Mesendoderm (in vitro differentiated cells): ENCODE measurements at regions not wholly inside any gene's neighbourhood (a gene's known extent, or its start where the extent isn't known, plus 50 kb on each side); places are given as distances from the start of the nearest gene placed in this dataset.

Experiments
- DNase-seq: peaks from one replicate; pipeline ENCODE4 v3.0.0; 2013
- H2AK5ac ChIP-seq: 2 replicates; pipeline ENCODE4 v1.6.1; 2013; ENCODE audit warnings: low read length, inconsistent platforms
- H2BK120ac ChIP-seq: 2 replicates; pipeline ENCODE4 v1.6.1; 2013; ENCODE audit warnings: low read depth, mild to moderate bottlenecking, low read length, moderate library complexity, mixed read lengths
- H2BK15ac ChIP-seq: replicated peaks from 2 replicates; pipeline ENCODE4 v1.6.1; 2013; ENCODE audit warnings: low read depth, mild to moderate bottlenecking, moderate library complexity
- H2BK5ac ChIP-seq: 2 replicates; pipeline ENCODE4 v1.6.1; 2013; ENCODE audit warnings: low read length, inconsistent platforms
- H3K18ac ChIP-seq: 2 replicates; pipeline ENCODE4 v1.6.1; 2013; ENCODE audit warnings: mild to moderate bottlenecking, low read length, mixed read lengths
- H3K23ac ChIP-seq: one replicate; pipeline ENCODE4 v1.6.1; 2013; ENCODE audit warnings: low read length
- H3K27ac ChIP-seq: 2 replicates; pipeline ENCODE4 v1.5.1; 2013; ENCODE audit warnings: low read depth, mild to moderate bottlenecking, inconsistent platforms, low read length, moderate library complexity
- H3K27me3 ChIP-seq: 2 replicates; pipeline ENCODE4 v1.6.1; 2013; ENCODE audit warnings: low read length, control low read depth, mild to moderate bottlenecking, inconsistent platforms; ENCODE audit not compliant: insufficient read depth, poor library complexity
- H3K36me3 ChIP-seq: 2 replicates; pipeline ENCODE4 v1.6.1; 2013; ENCODE audit warnings: low read length, inconsistent platforms; ENCODE audit not compliant: control insufficient read depth, insufficient read depth
- H3K4ac ChIP-seq: one replicate; pipeline ENCODE4 v1.6.1; 2013; ENCODE audit warnings: low read depth, mild to moderate bottlenecking, low read length, moderate library complexity
- H3K4me1 ChIP-seq: 2 replicates; pipeline ENCODE4 v1.6.1; 2013; ENCODE audit warnings: low read depth, low read length, inconsistent platforms; ENCODE audit not compliant: control insufficient read depth
- H3K4me2 ChIP-seq: 2 replicates; pipeline ENCODE4 v1.6.1; 2013; ENCODE audit warnings: low read length
- H3K4me3 ChIP-seq: 2 replicates; pipeline ENCODE4 v1.5.1; 2013; ENCODE audit warnings: mild to moderate bottlenecking, low read length
- H3K56ac ChIP-seq: one replicate; pipeline ENCODE4 v1.6.1; 2013; ENCODE audit warnings: low read length
- H3K79me1 ChIP-seq: 2 replicates; pipeline ENCODE4 v1.6.1; 2013; ENCODE audit warnings: low read length, inconsistent platforms
- H3K79me2 ChIP-seq: 2 replicates; pipeline ENCODE4 v1.6.1; 2013; ENCODE audit warnings: mild to moderate bottlenecking, low read length; ENCODE audit not compliant: control insufficient read depth, insufficient read depth
- H3K9ac ChIP-seq: 2 replicates; pipeline ENCODE4 v1.6.1; 2013; ENCODE audit warnings: low read length, inconsistent platforms
- H4K5ac ChIP-seq: one replicate; pipeline ENCODE4 v1.6.1; 2013; ENCODE audit warnings: low read length
- H4K8ac ChIP-seq: one replicate; pipeline ENCODE4 v1.6.1; 2013; ENCODE audit warnings: low read depth, mild to moderate bottlenecking, control low read depth, low read length, moderate library complexity
- WGBS: extraction: QIAGEN DNeasy Blood & Tissue Kit; methylation state at CpG from one replicate; pipeline ENCODE4 v1.1.7; 2013; ENCODE audit warnings: low lambda C conversion rate, missing lambda C conversion rate; ENCODE audit not compliant: insufficient coverage; ENCODE audit errors: extremely low coverage; 5-methylcytosine and 5-hydroxymethylcytosine counted together

DNA sequence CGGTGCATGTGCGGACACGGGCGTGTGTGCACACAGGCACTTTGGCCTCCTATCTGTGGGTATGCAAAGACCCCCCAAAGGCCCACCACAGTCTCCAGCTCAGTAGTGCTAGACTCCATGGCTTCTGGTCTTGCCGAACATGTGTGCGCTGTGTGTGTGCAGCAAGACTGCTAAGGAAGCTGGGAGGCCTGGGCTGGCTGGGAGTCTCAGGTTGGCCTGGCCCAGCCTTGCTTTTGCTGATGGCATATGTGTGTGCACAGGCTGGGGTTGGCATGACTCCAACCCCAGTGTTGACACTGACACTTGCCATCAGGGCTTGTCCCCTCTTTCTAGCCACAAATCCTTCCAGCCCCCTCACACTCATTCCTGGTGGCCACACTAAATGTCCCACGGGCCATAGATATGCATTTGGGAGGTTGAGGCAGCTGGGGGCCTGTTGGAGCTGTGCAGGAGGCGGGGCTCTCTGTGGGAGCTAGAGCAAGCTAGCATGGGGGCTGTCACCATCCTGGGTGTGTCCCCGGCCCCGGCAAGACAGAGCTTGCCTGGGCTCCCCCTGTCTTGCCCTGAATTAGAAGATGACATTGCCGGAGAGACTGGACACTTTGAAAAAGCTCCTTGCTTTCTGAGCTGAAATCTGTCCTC lies 60.9 kb upstream of the NECTIN1 start:
- DNase-seq: no peak
- no peak overlapping the region for H2BK5ac ChIP-seq
- H3K79me2 ChIP-seq: no peaks in the 10 kb centered on the region
- H4K8ac ChIP-seq: no peak overlapping the region
- H3K9ac ChIP-seq: no peak overlapping the region
- no peak overlapping the region for H2AK5ac ChIP-seq
- H2BK15ac ChIP-seq: no peak overlapping the region
- no peak overlapping the region for H3K56ac ChIP-seq
- peaks cover 17% of the 10 kb centered on the region for H3K4me1 ChIP-seq
- no peak overlapping the region for H3K18ac ChIP-seq
- H3K23ac ChIP-seq: no peak overlapping the region
- no peaks in the 10 kb centered on the region for H3K27me3 ChIP-seq
- no peak overlapping the region for H3K4me2 ChIP-seq
- no peak overlapping the region for H2BK120ac ChIP-seq
- no peak overlapping the region for H3K4ac ChIP-seq
- WGBS: no CpG with 5 or more reads among the region's 11 CpGs
- no peak overlapping the region for H3K27ac ChIP-seq
- H3K4me3 ChIP-seq: no peak overlapping the region
- no peaks in the 10 kb centered on the region for H3K79me1 ChIP-seq
- H3K36me3 ChIP-seq: no peaks in the 10 kb centered on the region
- no peak overlapping the region for H4K5ac ChIP-seq

DNA sequence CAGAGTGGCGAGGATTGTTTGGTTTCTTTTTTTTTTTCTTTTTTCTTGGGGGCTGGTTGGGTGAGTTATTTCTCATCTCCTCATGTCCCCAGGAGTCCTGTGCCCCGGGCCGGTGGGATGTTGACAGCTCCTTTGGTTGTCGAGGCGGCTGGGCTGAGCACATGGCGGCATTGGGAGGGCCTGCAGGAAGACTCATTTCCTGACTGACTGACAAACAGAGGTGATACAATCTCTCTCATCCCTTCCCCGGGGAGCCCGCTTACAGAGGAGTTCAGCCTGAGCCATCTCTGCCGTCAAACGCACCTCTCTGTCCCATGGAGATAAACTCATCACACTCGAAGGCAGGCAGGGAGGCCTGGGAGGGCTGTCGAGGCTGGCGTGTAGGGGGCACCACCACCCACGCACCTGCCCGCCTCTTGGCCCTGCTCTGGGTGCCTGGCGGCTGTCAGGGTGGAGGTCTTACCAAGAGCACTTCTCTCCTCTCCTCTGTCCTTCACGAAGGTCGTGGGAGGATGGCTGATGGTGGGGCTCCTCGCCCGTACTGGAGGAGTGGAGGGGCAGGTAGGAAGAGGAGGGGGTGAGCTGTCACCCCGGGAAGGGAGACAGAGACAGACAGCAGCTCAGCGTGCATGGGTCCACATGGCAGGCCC lies 60.0 kb upstream of the NECTIN1 start:
- Histone ChIP-seq H3K9ac (no peak overlapping the region), H3K27me3 (no peaks in the 10 kb centered on the region), H3K4me2 (no peak overlapping the region), H3K79me2 (no peaks in the 10 kb centered on the region), H4K5ac (no peak overlapping the region), H3K56ac (no peak overlapping the region), H2AK5ac (peak overlapping the region; percentile 75), H3K4me3 (no peak overlapping the region), H2BK15ac (no peak overlapping the region), H3K18ac (no peak overlapping the region), H3K27ac (no peak overlapping the region), H3K79me1 (no peaks in the 10 kb centered on the region), H2BK120ac (no peak overlapping the region), H2BK5ac (no peak overlapping the region), H3K4ac (no peak overlapping the region), H3K36me3 (no peaks in the 10 kb centered on the region), H4K8ac (no peak overlapping the region), H3K4me1 (peaks cover 17% of the 10 kb centered on the region), H3K23ac (peak overlapping the region; percentile 39)
- WGBS: no CpG with 5 or more reads among the region's 22 CpGs
- DNase-seq: peak; percentile 60

DNA sequence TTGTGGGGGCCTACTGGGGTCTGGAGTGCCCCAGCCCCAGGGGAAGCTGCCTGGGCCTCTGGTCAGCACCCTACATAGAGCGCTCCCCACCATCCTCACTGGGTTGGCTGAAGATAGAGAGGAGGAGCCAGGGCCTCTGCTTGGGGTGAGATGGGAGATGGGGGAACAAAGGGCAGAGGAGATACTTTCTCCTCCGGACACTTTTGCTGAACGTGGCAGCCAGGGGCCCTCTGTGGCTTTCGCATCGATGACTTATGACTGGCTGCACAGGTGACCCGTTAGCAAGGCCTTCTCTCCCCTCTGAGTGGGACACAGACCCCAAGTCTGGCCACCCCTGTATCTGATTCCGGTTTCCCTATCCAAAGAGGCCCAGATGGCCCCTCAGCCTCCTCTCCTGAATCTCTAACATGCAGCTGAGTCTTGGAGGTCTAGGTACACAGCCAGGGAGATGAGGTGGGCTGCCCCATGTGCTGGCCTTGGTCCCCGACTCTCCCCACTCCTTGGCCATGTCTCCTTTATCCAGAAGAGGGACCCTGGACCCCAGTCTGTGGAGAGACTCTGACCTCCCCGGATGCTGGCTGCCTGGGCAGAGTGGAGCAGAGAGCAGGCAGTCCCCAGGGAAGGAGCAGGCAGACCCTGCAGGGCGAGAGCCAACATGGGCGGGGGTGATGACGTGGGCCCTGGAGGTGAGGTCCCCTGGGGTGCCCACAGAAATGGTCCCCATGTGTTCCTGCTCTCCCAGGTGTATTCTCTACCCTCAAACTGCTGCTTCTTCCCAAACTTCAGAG lies 59.3 kb upstream of the NECTIN1 start:
- peaks cover 17% of the 10 kb centered on the region for H3K4me1 ChIP-seq
- H4K5ac ChIP-seq: no peak overlapping the region
- H2BK15ac ChIP-seq: no peak overlapping the region
- no peak overlapping the region for H3K9ac ChIP-seq
- no peaks in the 10 kb centered on the region for H3K79me2 ChIP-seq
- H3K4me2 ChIP-seq: no peak overlapping the region
- no peak overlapping the region for H3K4me3 ChIP-seq
- H3K23ac ChIP-seq: no peak overlapping the region
- no CpG with 5 or more reads among the region's 12 CpGs for WGBS
- no peak for DNase-seq
- no peak overlapping the region for H2BK5ac ChIP-seq
- H4K8ac ChIP-seq: no peak overlapping the region
- H3K27ac ChIP-seq: no peak overlapping the region
- no peak overlapping the region for H2AK5ac ChIP-seq
- H3K79me1 ChIP-seq: no peaks in the 10 kb centered on the region
- peak overlapping the region; percentile 41 for H3K4ac ChIP-seq
- no peaks in the 10 kb centered on the region for H3K27me3 ChIP-seq
- H3K18ac ChIP-seq: no peak overlapping the region
- H3K56ac ChIP-seq: no peak overlapping the region
- no peaks in the 10 kb centered on the region for H3K36me3 ChIP-seq
- H2BK120ac ChIP-seq: no peak overlapping the region

DNA sequence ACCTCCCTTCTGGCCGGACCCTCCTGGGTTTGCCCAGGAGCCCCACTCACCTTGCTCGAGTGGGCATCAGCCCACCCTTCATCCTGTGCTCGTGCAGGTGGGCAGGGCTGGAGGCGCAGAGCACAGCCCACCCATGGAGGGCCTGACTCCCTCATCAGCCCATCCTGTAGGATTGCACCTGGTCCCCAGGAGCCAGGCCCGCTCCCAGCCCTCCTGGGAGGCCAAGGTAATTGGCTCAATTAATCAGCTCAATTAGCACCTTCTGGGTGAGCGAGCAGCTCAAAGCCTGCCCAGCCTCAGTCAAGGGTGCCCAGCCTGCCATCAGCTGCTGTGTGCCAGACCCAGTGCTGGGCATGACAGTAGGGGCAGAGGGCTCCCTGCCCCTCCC lies 58.1 kb upstream of the NECTIN1 start:
- no peaks in the 10 kb centered on the region for H3K27me3 ChIP-seq
- H3K36me3 ChIP-seq: no peaks in the 10 kb centered on the region
- no peak for DNase-seq
- H3K4me1 ChIP-seq: peaks cover 17% of the 10 kb centered on the region
- no peak overlapping the region for H3K56ac ChIP-seq
- no peak overlapping the region for H2BK15ac ChIP-seq
- H3K9ac ChIP-seq: no peak overlapping the region
- no peak overlapping the region for H4K5ac ChIP-seq
- H4K8ac ChIP-seq: no peak overlapping the region
- H3K23ac ChIP-seq: no peak overlapping the region
- H3K4ac ChIP-seq: no peak overlapping the region
- no peak overlapping the region for H2BK5ac ChIP-seq
- H2AK5ac ChIP-seq: peak overlapping the region; percentile 11
- H2BK120ac ChIP-seq: no peak overlapping the region
- H3K18ac ChIP-seq: no peak overlapping the region
- H3K79me1 ChIP-seq: no peaks in the 10 kb centered on the region
- no peaks in the 10 kb centered on the region for H3K79me2 ChIP-seq
- H3K4me3 ChIP-seq: no peak overlapping the region
- no CpG with 5 or more reads among the region's 6 CpGs for WGBS
- no peak overlapping the region for H3K27ac ChIP-seq
- no peak overlapping the region for H3K4me2 ChIP-seq

DNA sequence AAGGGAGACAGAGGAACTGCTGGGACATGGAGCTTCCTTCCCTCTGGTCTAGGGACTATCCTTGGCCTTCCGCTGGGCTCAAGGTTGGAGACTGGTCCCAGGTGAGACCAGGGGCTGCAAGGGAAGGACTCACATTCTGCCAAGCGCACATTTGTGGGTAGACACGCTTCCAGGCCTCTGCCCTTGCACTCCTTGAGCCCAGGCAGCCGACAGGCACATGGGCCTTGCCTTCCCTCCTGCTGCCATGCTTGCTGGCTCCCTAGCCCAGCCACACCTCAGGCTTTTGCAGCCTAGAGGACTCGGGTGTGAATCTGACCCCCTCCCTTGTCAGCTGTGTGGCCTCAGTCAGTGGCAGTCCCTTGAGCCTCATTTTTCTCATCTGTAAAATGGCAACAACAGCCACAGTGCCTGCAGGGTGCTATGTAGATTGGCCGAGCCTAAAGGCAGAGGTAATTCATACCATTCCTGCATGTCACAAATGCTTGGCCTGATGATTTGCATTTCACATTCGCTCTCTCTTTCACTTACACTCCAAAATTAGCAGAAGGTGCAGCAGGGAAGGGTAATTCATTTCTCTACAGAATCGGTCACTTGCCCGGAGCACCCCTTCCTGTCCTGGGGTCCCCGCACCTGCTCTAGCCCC lies 57.6 kb upstream of the NECTIN1 start:
- H4K5ac ChIP-seq: no peak overlapping the region
- H3K9ac ChIP-seq: no peak overlapping the region
- peak; percentile 19 for DNase-seq
- no peak overlapping the region for H2BK15ac ChIP-seq
- no peaks in the 10 kb centered on the region for H3K79me2 ChIP-seq
- H3K56ac ChIP-seq: no peak overlapping the region
- H2AK5ac ChIP-seq: no peak overlapping the region
- H2BK120ac ChIP-seq: no peak overlapping the region
- no peaks in the 10 kb centered on the region for H3K36me3 ChIP-seq
- no peaks in the 10 kb centered on the region for H3K27me3 ChIP-seq
- no peaks in the 10 kb centered on the region for H3K79me1 ChIP-seq
- no peak overlapping the region for H3K4me3 ChIP-seq
- H4K8ac ChIP-seq: no peak overlapping the region
- peaks cover 13% of the 10 kb centered on the region for H3K4me1 ChIP-seq
- H2BK5ac ChIP-seq: no peak overlapping the region
- no peak overlapping the region for H3K23ac ChIP-seq
- no peak overlapping the region for H3K27ac ChIP-seq
- no peak overlapping the region for H3K4ac ChIP-seq
- H3K18ac ChIP-seq: no peak overlapping the region
- WGBS: no CpG with 5 or more reads among the region's 10 CpGs
- no peak overlapping the region for H3K4me2 ChIP-seq
